GM10248 (cell line): ENCODE measurements at regions not wholly inside any gene's neighbourhood (a gene's known extent, or its start where the extent isn't known, plus 50 kb on each side); places are given as distances from the start of the nearest gene placed in this dataset.
"Not testable (repeated sequence)": the region's sequence is repeated elsewhere in the genome, so short reads cannot be mapped to it uniquely, and the experiment has no call there.

Source experiments
- CTCF ChIA-PET: fragments of 300-600 bp; sonication (Branson Sonifier 250); formaldehyde crosslinking; extraction: SDS; loops from one replicate; lab custom pipeline; 2021; ENCODE audit warnings: antibody characterized with exemption; lab: Yijun Ruan, JAX
- POLR2A ChIA-PET: fragments of 350-650 bp; sonication (Branson Sonifier 250); formaldehyde crosslinking; extraction: SDS; loops from one replicate; lab custom pipeline; 2020; ENCODE audit warnings: antibody characterized with exemption; lab: Yijun Ruan, JAX
- DNase-seq: peaks from one replicate; pipeline ENCODE4 v3.0.0; 2012; ENCODE audit errors: extremely low spot score
- CTCF ChIP-seq: IDR thresholded peaks from 2 replicates; pipeline ENCODE4 v1.5.1; 2012; ENCODE audit warnings: mild to moderate bottlenecking, low read depth; ENCODE audit errors: extremely low read depth, missing control alignments, control extremely low read depth

DNA sequence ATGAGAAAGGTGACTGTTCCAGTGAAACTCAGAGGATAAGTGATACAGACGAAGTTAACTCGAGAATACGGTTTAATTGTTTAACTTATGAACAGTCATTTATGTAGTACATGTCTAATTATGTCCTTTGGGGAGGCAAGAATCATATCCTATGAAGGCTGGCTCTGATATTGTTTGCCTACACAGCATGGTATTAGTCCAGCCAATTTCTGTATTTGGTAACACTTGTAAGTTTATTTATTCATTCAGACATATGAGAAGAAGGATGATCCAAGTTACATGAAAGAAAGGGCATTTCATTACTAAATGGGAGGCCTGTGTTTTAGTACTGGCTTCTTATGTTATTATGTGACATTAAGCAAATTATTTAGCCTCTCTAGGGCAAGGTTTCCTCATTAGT is 199.7 kb downstream of the NNT start:
- POLR2A ChIA-PET, result no interaction called here
- no peak for DNase-seq
- TF ChIP-seq CTCF, result no peak

DNA sequence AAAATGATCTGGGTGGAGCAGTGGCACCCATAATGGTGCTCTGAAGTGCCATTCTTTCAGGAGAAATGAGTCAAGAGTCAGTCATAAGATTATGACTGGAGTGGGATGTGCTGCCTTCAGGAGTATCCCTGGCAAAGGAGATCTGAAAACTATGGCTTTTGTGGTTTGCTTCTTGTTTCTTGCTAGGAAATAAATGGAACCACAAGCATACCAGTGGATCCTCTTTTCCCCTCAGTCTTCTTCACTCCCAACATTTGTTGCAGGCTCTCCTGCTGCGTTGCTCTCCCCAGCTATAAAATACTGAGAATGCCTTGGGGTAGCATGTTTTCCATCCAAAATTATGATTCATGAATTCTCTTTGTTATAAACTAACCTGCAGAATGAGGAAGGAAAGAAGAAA is 199.1 kb downstream of the NNT start:
- TF ChIP-seq CTCF, result no peak
- ChIA-PET POLR2A (no interaction called here), CTCF (interaction anchor here (1.3 kb wide), 1 partner anchor 8 kb away, joined by 3 read pairs; no protein-coding TSS in a partner anchor)
- no peak for DNase-seq

More for the DNA sequence above, 199.7 kb downstream of the NNT start:
- CTCF ChIA-PET, result no interaction called here

DNA sequence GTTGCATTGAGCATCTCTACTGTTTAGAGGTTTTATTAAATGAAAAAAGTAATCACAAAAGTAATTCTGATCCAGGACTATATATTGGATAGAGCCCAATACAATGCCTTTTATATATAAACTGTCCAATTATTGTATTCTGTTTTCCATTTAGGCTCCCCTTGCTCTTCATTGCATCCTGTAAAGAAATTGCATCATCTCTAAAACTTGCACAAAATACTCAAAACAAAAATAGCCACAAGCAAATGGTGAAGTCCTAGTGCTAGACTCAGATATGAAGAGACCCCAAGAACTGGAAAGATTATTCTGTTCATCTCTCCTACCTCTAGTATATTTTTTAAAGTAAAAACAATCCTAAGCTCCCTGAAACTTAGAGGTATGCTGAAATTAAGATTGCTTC is 195.8 kb downstream of the NNT start:
- POLR2A ChIA-PET, result no interaction called here
- CTCF ChIA-PET, result no interaction called here
- no peak for TF ChIP-seq CTCF
- DNase-seq, result no peak

DNA sequence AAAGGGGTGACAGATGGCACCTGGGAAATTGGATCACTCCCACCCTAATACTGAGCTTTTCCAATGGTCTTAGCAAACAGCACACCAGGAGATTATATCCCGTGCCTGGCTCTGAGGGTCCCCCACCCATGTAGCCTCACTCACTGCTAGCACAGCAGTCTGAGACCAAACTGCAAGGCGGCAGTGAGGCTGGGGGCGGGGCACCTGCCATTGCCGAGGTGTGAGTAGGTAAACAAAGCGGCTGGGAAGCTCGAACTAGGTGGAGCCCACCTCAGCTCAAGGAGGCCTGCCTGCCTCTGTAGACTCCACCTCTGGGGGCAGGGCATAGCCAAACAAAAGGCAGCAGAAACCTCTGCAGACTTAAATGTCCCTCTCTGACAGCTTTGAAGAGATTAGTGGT is 188.9 kb downstream of the NNT start:
- DNase-seq, POLR2A ChIA-PET, CTCF ChIA-PET: not testable (repeated sequence)

GRCh38 chr5:43785198-43785597 is 182.2 kb downstream of the NNT start:
- ChIA-PET POLR2A (no interaction called here), CTCF (interaction anchor here (0.9 to 1.2 kb wide), 3 partner anchors 9 to 22 kb away, joined by 3 to 4 read pairs (median 3); no protein-coding TSS in a partner anchor)
- DNase-seq, result no peak
- TF ChIP-seq CTCF, result no peak

DNA sequence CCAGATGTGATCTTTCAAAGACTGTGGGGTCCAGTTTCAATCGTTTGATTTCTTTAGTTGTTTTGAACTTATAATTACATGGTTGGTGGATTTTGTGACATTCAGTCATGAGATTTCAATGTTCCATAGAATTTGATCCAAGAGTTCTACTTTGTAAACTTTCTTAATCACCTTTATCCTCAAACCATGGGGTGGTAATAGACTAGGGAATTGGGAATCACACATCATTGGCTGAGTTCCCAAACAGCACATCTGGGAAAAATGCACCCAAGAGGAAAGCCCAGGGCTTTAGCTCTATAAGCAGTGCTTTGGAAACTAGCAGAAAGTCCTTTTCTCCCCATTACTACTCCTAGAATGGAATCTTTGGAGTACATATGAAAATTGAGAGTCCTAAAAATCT is 177.6 kb downstream of the NNT start:
- no peak for DNase-seq
- CTCF ChIA-PET, result no interaction called here
- POLR2A ChIA-PET, result no interaction called here
- TF ChIP-seq CTCF, result no peak

DNA sequence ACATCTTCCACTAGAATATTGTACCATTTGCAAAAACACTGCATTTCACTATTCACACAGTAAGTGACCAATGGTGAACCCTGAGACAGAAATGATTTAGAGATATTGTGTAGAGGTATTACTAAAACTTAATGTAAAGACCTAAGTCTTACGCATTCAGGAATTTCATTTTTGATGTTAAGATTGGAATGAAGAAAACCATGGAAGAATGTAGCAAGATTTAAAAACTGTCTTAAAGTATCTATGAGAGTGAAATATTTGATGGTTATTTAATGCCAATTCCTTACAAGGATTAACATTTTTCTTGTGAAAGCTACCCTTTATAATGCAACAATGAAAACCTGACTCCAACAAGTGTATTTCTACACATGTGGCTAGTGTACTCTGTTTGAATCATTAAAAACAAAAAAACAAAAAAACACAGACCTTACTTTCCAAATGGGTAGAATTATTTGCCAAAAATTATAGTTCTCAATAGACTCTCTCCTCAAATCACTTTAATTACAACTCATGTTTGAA is 172.0 kb downstream of the NNT start:
- ChIA-PET POLR2A (no interaction called here), CTCF (no interaction called here)
- no peak for DNase-seq
- TF ChIP-seq CTCF, result no peak
